NCI-H524 (cell line): ENCODE measurements at regions not wholly inside any gene's neighbourhood (a gene's known extent, or its start where the extent isn't known, plus 50 kb on each side); places are given as distances from the start of the nearest gene placed in this dataset.

ENCODE experiments used
- DNase-seq, 2 experiments: peaks; one replicate each; lab custom pipeline; 2025; lab: John Stamatoyannopoulos, UW

DNA sequence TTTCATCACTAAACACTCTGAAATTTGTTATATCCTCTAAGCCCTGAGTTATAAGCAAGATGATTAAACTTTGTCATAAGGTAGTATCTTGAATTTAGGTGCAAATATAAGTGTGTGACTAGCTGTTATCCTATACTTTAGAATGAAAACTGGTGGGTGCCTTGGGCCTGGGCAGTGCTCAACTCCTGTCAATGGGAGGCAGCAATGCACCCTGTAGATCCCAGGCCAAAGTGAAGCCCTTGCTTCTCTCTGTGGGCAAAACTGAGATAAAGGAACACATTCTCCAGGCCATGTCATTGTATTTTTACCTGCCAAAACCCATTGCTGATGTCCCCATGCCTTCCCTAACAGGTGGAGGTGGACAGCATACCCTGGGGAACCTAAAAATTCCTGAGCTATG lies 525.2 kb downstream of the TNS1 start:
- DNase-seq: no peak

DNA sequence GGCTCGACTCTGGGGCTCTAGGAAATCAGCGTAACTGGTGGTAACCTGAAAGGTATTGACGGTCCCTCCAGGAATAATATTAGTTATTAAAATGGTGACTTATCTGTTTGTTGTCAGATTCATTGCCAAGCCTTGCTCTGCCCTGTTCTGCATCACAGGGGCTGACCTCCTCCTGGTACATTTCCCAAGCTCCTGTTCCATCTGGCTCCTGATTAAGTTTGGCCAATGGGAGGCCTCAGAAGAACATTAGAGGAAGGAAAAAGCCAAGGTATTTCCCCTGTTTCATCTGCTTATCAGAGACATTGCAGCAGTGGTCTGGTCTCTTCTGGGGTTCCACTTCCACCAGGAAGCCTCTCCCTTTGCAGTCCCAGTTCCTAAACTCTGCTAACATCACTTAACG lies 527.0 kb downstream of the TNS1 start:
- DNase-seq: peak in 1 of 2 experiments; percentile 6

GRCh38 chr2:217475101-217475500 lies 527.7 kb downstream of the TNS1 start:
- DNase-seq: no peak

DNA sequence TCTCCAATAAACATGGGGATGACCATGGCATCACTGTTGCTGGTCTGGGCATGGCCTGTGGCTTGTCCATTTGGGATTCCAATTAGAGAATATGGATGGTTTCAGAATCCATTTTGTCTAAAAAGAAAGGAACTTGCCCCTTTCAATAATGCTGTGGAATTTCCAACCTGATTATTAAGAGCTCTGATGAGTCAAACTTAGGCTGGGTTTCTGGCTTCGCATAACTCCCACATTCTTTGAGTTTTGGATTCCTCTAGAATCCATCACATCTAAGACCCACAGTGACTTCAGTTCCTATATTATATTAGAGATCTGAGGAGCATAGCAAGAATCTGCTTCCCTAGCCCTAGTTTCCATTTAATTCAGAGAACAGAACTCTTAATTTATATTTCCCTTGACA lies 531.5 kb downstream of the TNS1 start:
- DNase-seq: no peak

- DNase-seq: no peak
These were observed 533.5 kb downstream of the TNS1 start for GRCh38 chr2:217469203-217469810.

DNA sequence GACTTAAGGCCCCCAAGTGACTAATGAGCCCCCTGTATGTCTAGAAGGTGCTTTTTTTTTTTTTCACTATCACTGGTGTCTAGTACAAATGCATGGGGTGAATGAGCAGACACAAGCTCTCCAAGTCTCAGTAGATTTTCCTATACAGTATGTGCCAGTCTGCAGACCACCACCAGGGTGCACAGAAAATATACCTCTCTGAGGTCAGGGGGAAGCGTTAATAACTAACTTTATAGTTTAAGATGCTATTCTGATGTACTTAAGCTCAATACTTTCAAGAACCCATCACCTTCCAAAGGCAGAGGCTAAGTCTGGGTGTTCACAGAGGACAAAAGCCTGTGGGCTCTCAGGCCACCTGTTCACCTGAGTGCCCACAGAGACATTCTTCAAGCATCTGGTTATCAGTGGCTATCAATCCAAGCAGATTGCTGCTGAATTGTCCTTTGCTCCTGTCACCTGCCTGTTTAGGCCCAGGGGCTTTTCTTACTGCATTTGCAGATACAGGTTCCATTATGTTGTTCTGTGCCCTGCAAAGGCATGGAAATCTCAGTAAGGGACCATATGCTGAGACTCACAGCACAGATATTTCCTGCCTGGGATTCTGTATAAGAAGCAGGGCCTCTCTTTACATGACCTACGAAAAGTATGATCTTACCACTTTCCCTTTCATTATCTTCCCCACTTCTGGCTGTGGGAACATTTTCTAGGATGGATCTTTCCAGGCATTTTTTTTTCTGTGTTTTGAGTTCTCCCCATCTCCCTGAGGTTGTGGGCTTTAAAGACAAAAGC lies 534.6 kb downstream of the TNS1 start:
- no peak for DNase-seq

- no peak for DNase-seq
These were observed 535.5 kb downstream of the TNS1 start for GRCh38 chr2:217467331-217467730.

DNA sequence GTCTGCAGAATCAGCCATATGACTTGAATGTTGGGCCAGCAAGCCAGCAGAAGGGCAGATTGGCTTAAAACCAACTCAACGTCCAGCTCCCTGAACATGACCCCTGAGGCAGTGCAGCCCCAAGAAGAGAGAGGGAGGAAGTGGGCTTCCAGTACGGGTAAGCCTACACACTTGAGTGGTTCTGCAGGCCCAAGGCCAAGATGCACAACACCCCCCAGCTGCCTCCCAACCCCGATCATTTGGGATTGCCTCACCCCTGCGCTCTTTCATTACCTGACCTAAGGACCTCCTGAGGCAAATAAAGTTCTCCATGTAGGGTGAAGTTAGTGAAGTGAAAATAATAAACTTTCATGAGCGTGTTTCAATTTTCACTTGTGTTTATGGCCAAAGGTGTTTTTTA lies 536.0 kb downstream of the TNS1 start:
- no peak for DNase-seq

DNA sequence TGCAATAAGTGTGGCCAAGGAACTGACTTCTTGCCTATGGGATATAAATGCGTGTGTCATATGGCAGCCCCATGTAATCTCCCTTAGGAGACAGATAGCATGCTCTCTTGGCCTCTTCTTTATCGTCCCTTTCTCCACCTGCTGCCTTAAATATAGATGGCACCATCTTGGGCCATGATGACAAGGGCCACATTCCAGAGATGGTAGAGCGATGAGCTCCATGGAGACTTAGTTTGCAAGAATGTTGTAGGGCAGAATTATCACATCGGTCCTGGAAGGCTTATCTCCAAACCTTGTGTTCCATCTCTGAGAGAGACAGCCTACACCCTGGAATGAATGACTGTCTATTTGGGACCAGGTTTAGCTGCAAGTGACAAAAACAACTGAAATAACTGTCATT lies 536.7 kb downstream of the TNS1 start:
- DNase-seq: no peak

DNA sequence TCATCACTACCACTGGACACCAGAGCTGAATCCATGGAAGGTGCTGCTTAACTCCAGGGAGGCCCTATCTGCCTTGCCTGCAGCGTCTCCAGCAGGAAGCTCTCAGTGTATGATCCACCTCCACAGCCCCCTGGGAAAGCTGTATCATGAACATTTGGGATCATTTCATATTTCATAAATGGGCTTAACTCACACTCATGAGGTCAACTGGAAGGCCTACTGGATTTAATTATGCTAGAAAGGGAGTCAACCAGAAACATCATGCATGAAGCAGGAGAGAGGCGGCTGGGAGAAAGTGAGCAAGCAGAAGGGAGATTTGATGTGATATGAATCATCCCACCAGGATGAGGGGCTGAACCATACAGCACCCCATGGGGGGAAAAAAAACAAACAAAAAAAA lies 537.7 kb downstream of the TNS1 start:
- no peak for DNase-seq

GRCh38 chr2:217463402-217464075 lies 539.3 kb downstream of the TNS1 start:
- no peak for DNase-seq

GRCh38 chr2:217462121-217462520 lies 540.7 kb downstream of the TNS1 start:
- no peak for DNase-seq

DNA sequence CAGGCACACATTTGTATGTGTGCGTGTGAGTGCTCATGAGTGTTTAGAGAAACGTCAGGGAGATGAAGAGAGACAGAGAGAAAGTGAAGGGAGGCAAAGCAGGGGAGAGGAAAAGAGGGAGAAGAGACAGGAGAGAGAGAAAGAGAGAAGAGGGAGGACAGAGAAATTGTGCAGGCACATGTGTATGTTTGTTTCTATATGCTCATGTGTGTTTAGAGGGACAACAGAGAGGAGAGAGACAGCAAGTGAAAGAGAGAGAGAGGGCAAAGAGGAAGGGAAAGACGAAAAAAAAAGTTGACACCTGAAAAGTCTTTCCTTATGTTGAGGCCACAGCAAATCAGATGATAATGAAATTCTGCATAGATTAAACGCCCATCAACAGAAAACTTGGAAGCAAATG lies 541.1 kb downstream of the TNS1 start:
- DNase-seq: no peak

- no peak for DNase-seq
These were observed 543.0 kb downstream of the TNS1 start for GRCh38 chr2:217459680-217460405.

DNA sequence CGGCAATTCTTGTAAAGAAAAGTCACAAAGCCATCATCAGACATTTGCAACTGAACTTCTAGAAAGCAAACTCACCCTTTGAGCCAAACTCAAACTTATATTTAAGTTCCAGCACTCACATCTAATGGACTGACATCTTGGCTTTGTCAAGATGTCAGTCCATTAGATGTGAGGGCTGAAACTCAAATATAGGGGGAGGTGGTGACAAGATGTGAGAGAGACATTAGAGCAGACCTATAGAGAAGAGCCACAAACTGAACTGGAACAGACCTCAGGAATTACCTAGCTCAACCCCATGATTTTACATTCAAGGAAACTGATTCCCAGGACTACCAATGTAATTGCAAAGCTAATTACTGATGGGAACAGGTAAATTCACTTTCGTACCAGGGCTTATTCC lies 543.8 kb downstream of the TNS1 start:
- no peak for DNase-seq

GRCh38 chr2:217456016-217456415 lies 546.8 kb downstream of the TNS1 start:
- no peak for DNase-seq

- DNase-seq: no peak
These were observed 549.9 kb downstream of the TNS1 start for GRCh38 chr2:217452928-217453327.

GRCh38 chr2:217451666-217452065 lies 551.1 kb downstream of the TNS1 start:
- DNase-seq: no peak

DNA sequence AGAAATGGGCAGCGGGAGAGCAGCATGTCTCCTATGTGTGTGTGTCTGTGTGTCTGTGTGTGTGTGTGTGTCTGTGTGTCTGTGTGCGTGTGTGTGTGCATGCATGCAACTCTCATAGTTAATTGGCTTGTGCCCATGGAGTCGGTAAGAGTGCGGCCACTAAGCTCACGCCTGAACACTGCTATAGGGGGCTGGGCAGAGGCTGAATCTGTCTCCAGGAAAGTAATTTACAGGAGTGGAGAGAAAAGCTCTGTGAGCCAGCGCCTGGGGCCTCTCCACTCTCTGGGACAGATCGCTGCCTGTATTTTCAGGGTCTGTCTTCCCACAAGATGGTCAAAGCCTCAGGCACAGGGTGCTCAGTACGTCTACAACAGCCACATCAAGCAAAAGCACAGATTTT lies 553.4 kb downstream of the TNS1 start:
- no peak for DNase-seq

DNA sequence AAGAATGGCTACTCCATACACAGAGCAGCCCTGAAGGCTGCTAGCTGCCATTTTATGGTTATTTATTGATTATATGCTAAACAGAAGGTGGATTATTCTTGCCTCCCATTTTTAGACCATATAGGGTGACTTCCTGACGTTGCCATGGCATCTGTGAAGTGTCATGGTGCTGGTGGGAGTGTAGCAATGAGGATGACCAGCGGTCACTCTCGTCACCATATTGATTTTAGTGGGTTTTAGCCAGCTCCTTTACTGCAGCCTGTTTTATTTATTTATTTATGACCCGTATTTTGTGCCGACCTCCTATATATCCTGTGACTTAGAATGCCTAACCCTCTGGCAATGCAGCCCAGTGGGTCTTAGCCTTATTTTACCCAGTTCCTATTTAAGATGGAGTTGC lies 553.9 kb downstream of the TNS1 start:
- DNase-seq: no peak

DNA sequence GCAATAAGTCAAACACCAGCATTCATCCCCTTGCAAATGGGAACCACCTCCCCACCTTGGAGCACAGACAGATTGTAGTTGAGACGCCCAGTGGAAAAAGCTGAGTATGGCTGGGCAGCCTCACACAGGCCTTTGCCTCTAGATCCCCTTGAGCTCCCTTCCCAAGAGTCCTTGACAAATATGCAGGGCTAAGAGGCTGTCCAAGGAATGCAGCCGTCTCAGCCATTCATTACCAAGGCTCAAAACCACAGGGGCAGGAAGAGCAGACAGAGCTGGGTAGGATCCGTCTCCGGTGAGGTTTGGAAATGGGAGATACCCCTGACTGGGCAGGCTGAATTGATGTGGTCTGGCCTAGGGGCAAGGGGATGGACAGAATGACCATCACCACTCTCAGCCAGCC lies 557.1 kb downstream of the TNS1 start:
- no peak for DNase-seq

GRCh38 chr2:217444932-217445331 lies 557.9 kb downstream of the TNS1 start:
- DNase-seq: no peak

GRCh38 chr2:217444509-217444908 lies 558.3 kb downstream of the TNS1 start:
- DNase-seq: no peak
